MM.1S (cell line): ENCODE measurements at regions not wholly inside any gene's neighbourhood (a gene's known extent, or its start where the extent isn't known, plus 50 kb on each side); places are given as distances from the start of the nearest gene placed in this dataset.

Experiments
- CTCF ChIP-seq: fragments of 300-600 bp; sonication (generic); IDR thresholded peaks from 2 replicates; pipeline ENCODE4 v1.5.1; 2016; ENCODE audit warnings: antibody characterized with exemption, low read length, mixed read lengths
- EZH2 ChIP-seq: fragments of 300-600 bp; sonication (generic); optimal IDR thresholded peaks from 2 replicates; pipeline ENCODE3; 2017; ENCODE audit warnings: low read depth, mild to moderate bottlenecking, antibody characterized with exemption, low read length, mixed read lengths
- EZH2phosphoT487 ChIP-seq: fragments of 300-600 bp; sonication (generic); IDR thresholded peaks from 2 replicates; pipeline ENCODE4 v1.6.1; 2018; ENCODE audit warnings: antibody characterized with exemption, low read length

GRCh38 chr12:115873451-115874082, 403.9 kb downstream of the MED13L start:
- TF ChIP-seq CTCF: no peak
- TF ChIP-seq EZH2: no peak
- TF ChIP-seq EZH2phosphoT487: no peak
